Fibroblast of pulmonary artery (primary cell): ENCODE measurements at regions not wholly inside any gene's neighbourhood (a gene's known extent, or its start where the extent isn't known, plus 50 kb on each side); places are given as distances from the start of the nearest gene placed in this dataset.

Experiments used
- DNase-seq: peaks from one replicate; pipeline ENCODE4 v3.0.0-alpha.2; 2010; ENCODE audit warnings: low read depth
- H3K4me3 ChIP-seq: replicated peaks from 2 replicates; pipeline ENCODE4 v1.5.1; 2011; ENCODE audit warnings: low read depth, mild to moderate bottlenecking, control low read depth, low read length, moderate library complexity
- TF ChIP-seq, protein P1 (sequence below): IDR thresholded peaks from 2 replicates; pipeline ENCODE4 v1.5.1; 2011; ENCODE audit warnings: mild to moderate bottlenecking, control low read depth, low read length, inconsistent platforms; ENCODE audit errors: missing control alignments

- TF ChIP-seq, protein P1, sequence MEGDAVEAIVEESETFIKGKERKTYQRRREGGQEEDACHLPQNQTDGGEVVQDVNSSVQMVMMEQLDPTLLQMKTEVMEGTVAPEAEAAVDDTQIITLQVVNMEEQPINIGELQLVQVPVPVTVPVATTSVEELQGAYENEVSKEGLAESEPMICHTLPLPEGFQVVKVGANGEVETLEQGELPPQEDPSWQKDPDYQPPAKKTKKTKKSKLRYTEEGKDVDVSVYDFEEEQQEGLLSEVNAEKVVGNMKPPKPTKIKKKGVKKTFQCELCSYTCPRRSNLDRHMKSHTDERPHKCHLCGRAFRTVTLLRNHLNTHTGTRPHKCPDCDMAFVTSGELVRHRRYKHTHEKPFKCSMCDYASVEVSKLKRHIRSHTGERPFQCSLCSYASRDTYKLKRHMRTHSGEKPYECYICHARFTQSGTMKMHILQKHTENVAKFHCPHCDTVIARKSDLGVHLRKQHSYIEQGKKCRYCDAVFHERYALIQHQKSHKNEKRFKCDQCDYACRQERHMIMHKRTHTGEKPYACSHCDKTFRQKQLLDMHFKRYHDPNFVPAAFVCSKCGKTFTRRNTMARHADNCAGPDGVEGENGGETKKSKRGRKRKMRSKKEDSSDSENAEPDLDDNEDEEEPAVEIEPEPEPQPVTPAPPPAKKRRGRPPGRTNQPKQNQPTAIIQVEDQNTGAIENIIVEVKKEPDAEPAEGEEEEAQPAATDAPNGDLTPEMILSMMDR = no peak
- no peak overlapping the region for H3K4me3 ChIP-seq
- DNase-seq = no peak
Measured at GRCh38 chr18:43917520-43917919, 640.2 kb upstream of the SYT4 start.

DNA sequence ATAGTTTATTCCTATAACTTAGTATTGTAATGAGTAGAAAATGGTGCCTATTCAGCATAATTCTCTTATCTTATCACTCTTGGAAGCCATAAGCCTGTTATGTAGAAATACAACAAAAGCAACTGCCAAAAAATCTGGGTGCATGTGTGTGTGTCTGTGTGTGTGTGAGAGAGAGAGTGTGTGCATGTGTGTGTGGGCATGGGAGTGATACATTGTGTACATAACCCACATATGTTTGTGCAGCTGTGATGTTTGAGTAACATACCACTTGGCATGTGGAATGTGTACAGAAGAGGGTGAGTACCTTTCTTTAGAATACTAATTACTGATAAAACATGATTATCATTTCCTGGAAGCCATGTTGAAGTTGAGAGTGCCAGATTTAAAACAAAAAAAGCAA, 642.3 kb upstream of the SYT4 start:
- TF ChIP-seq, protein P1 = no peak
- peak; percentile 58 for DNase-seq
- no peak overlapping the region for H3K4me3 ChIP-seq

DNA sequence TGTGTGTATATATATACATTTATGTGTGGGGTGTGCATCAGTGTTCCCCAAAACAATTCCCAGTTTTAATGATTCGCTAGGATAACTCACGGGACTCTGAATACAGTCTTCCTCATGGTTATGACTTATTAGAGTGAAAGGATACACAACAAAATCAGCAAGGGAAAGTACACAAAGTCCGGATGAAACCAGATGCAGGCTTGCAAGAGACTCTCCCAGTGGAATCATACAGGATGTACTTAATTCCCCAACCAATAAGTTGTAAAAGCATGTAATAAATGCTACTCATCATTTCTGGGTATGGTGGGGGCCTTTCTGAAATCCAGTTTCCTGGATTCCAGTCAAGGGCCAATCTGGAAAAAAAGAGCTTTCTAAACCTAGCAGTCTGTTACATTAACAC, 654.1 kb upstream of the SYT4 start:
- DNase-seq = no peak
- TF ChIP-seq, protein P1 = no peak

GRCh38 chr18:43932140-43932539, 654.9 kb upstream of the SYT4 start:
- no peak overlapping the region for H3K4me3 ChIP-seq
- TF ChIP-seq, protein P1 = no peak
- no peak for DNase-seq

More for the DNA sequence above, 654.1 kb upstream of the SYT4 start:
- no peak overlapping the region for H3K4me3 ChIP-seq

GRCh38 chr18:43933177-43933576, 655.9 kb upstream of the SYT4 start:
- no peak for DNase-seq
- no peak overlapping the region for H3K4me3 ChIP-seq
- TF ChIP-seq, protein P1 = no peak

DNA sequence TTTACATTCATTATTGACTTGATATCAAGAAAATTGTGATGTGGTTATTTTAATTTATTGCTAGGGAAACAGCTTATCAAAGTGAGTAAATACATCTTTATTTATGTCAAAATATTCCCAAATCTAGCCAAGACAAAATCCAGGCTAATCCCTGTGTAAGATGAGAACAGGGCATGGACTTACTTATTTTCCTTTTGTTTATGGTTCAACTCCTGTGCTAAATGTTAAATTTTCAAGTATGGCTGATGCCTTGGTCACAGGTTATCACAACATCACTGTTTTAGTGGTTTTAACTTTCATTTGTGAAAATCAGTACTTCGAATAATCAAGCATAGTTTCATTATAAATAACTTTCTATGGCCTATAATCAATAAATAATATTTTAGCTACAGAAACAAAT, 657.0 kb upstream of the SYT4 start:
- no peak for DNase-seq
- TF ChIP-seq, protein P1 = no peak
- no peak overlapping the region for H3K4me3 ChIP-seq

DNA sequence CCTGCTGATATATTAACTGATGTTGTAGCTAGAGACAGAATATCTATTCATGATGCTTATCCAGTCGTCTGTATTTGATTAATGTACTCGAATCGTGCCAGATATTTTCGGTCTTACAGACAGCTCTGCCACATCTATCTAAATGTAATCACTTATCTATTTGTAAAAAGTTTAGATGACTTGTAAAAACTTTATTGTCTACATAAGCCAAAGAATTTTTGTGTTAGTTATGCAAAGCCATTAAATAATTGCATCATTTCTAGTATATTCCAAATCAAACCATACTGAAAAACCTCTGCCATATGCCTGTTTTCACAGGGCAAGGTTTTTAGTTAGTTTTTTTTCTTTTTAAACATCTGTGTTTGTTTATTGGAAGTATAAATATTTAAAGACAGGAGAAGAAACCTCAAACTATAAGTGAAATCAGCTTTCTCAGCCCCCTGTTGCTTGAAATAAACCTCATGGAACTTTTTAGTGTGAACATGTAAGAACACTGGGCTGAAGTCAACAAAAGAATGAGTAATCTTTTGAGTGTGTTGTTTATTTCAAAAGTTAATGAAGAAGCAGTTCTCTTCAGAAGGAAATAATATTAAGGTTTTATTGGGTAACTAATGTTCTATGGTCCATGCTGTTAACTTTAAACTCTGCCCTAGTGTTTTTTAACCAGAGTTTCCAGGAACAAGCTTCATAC, 657.6 kb upstream of the SYT4 start:
- peak; percentile 6 for DNase-seq
- no peak overlapping the region for H3K4me3 ChIP-seq
- TF ChIP-seq, protein P1 = no peak
